Endothelial cell of umbilical vein (primary cell): ENCODE measurements at regions not wholly inside any gene's neighbourhood (a gene's known extent, or its start where the extent isn't known, plus 50 kb on each side); places are given as distances from the start of the nearest gene placed in this dataset.

Experiments used
- BruUV-seq: library from RNA; stranded (reverse); fragments of 400-500 nt; replicated peaks from 2 replicates; lab custom pipeline; 2021; lab: Mats Ljungman, UMichigan
- CTCF ChIA-PET: fragments of 300-600, 350-600 bp; sonication (Branson Sonifier 250); formaldehyde crosslinking; loops from one replicate; lab custom pipeline; 2021; ENCODE audit warnings: antibody characterized with exemption, inconsistent platforms; lab: Charles Lee
- POLR2A ChIA-PET: fragments of 300-600, 350-600 bp; sonication (Branson Sonifier 250); formaldehyde crosslinking; loops from one replicate; lab custom pipeline; 2021; ENCODE audit warnings: antibody characterized with exemption, inconsistent platforms; lab: Charles Lee
- DNase-seq: peaks from one replicate; pipeline ENCODE4 v3.0.0-alpha.2; 2011; ENCODE audit warnings: low read depth, low spot score
- FAIRE-seq: peaks from 2 replicates; lab custom pipeline; 2011; peaks lifted over from hg19 to GRCh38; lab: Jason Lieb, UNC
- H2AFZ ChIP-seq: 2 replicates; pipeline ENCODE4 v1.6.0; 2012; ENCODE audit warnings: low read depth, low read length, control low read depth, inconsistent platforms
- H3K27ac ChIP-seq: 2 replicates; pipeline ENCODE4 v1.5.1; 2011; ENCODE audit warnings: low read depth, mild to moderate bottlenecking, control low read depth, low read length, moderate library complexity; ENCODE audit not compliant: insufficient read depth
- H3K27me3 ChIP-seq, 2 experiments: 2 replicates each; pipeline versions ENCODE4 v1.6.0 to v1.6.1; 2011; ENCODE audit warnings: low read length in 2 of 2, mixed read lengths in 1 of 2; ENCODE audit not compliant: control insufficient read depth in 2 of 2, insufficient read depth in 2 of 2
- H3K36me3 ChIP-seq, 2 experiments: 2 replicates in 1 of 2; 3 replicates in 1 of 2; pipeline ENCODE4 v1.5.1; 2011; ENCODE audit warnings: low read length in 2 of 2, mild to moderate bottlenecking in 1 of 2, moderate library complexity in 1 of 2; ENCODE audit not compliant: control insufficient read depth in 2 of 2, insufficient read depth in 2 of 2; ENCODE audit errors: extremely low read depth in 1 of 2
- H3K4me1 ChIP-seq: 3 replicates; pipeline ENCODE4 v1.5.1; 2011; ENCODE audit warnings: mild to moderate bottlenecking, low read length; ENCODE audit not compliant: control insufficient read depth, insufficient read depth; ENCODE audit errors: extremely low read depth
- H3K4me2 ChIP-seq: 2 replicates; pipeline ENCODE4 v1.6.1; 2011; ENCODE audit warnings: low read length, control low read depth, mixed read lengths; ENCODE audit not compliant: insufficient read depth
- H3K4me3 ChIP-seq, 3 experiments: fragments of 200-600 bp in 1 of 3; sonication (generic), shearing (Covaris generic) in 1 of 3; replicated peaks in 1 of 3; 2 replicates each; pipeline ENCODE4 v1.5.1; 2011 to 2016; ENCODE audit warnings: control low read depth in 3 of 3, low read length in 3 of 3, mild to moderate bottlenecking in 2 of 3, inconsistent platforms in 1 of 3, low read depth in 1 of 3, moderate library complexity in 1 of 3; ENCODE audit not compliant: insufficient read depth in 1 of 3
- H3K79me2 ChIP-seq: 2 replicates; pipeline ENCODE4 v1.6.0; 2012; ENCODE audit warnings: low read length, inconsistent platforms; ENCODE audit not compliant: control insufficient read depth, insufficient read depth
- H3K9ac ChIP-seq: replicated peaks from 2 replicates; pipeline ENCODE3; 2011; ENCODE audit warnings: low read length, control low read depth; ENCODE audit not compliant: insufficient read depth; ENCODE audit errors: extremely low read depth
- H3K9me1 ChIP-seq: replicated peaks from 3 replicates; pipeline ENCODE4 v1.6.0; 2011; ENCODE audit warnings: mild to moderate bottlenecking, low read length; ENCODE audit not compliant: control insufficient read depth, insufficient read depth; ENCODE audit errors: extremely low read depth
- H3K9me3 ChIP-seq: replicated peaks from 2 replicates; pipeline ENCODE4 v1.5.1; 2012; ENCODE audit warnings: low read length, inconsistent platforms; ENCODE audit not compliant: control insufficient read depth, insufficient read depth
- H4K20me1 ChIP-seq: replicated peaks from 2 replicates; pipeline ENCODE3; 2011; ENCODE audit warnings: mild to moderate bottlenecking, low read length; ENCODE audit not compliant: control insufficient read depth, insufficient read depth; ENCODE audit errors: extremely low read depth
- EZH2 ChIP-seq: IDR thresholded peaks from 2 replicates; pipeline ENCODE4 v1.6.1; 2012; ENCODE audit warnings: borderline replicate concordance, low read depth, mild to moderate bottlenecking, moderate library complexity, low read length, inconsistent platforms; ENCODE audit not compliant: severe bottlenecking
- FOS ChIP-seq: IDR thresholded peaks from 2 replicates; pipeline ENCODE4 v1.6.1; 2011; ENCODE audit warnings: mild to moderate bottlenecking, low read length, moderate library complexity, borderline replicate concordance; ENCODE audit not compliant: insufficient read depth
- GATA2 ChIP-seq: IDR thresholded peaks from 2 replicates; pipeline ENCODE4 v1.7.0; 2011; ENCODE audit warnings: low read depth, mild to moderate bottlenecking, moderate library complexity, mixed read lengths, low read length; ENCODE audit not compliant: insufficient read length, insufficient read depth
- JUN ChIP-seq: IDR thresholded peaks from 2 replicates; pipeline ENCODE4 v1.6.1; 2011; ENCODE audit warnings: borderline replicate concordance, low read depth; ENCODE audit not compliant: insufficient read length, insufficient read depth
- MYC ChIP-seq: IDR thresholded peaks from one replicate; pipeline ENCODE4 v1.6.1; 2011; ENCODE audit warnings: mild to moderate bottlenecking, low read depth, low read length
- POLR2A ChIP-seq: IDR thresholded peaks from 2 replicates; pipeline ENCODE4 v1.6.1; 2012; ENCODE audit warnings: low read depth, mild to moderate bottlenecking, control low read depth, low read length
- POLR2AphosphoS5 ChIP-seq: IDR thresholded peaks from 2 replicates; pipeline ENCODE4 v1.6.1; 2012; ENCODE audit warnings: low read depth, mild to moderate bottlenecking, control low read depth, low read length, moderate library complexity; ENCODE audit not compliant: insufficient read depth
- dilution Hi-C: fragments of 300-500 bp; cut with MboI; formaldehyde crosslinking; loops from one replicate; pipeline ENCODE4 v1.15.0; 2019; ENCODE audit warnings: low sequenced_read_pairs; ENCODE audit not compliant: extremely low pct_ligation_motif_present
- intact Hi-C: fragments of 100-400 bp; cut with micrococcal nuclease; formaldehyde crosslinking; loops from one replicate; pipeline ENCODE4 v1.10.0; 2022
- TF ChIP-seq, protein P1 (sequence below): IDR thresholded peaks from 2 replicates; pipeline ENCODE4 v1.6.1; 2011; ENCODE audit not compliant: insufficient read depth, insufficient read length
- TF ChIP-seq, protein P2 (sequence below), 2 donors: IDR thresholded peaks; 1 replicate in 1 of 2; 2 replicates in 1 of 2; pipeline ENCODE4 v1.5.1; 2011; ENCODE audit warnings: low read length in 2 of 2, mild to moderate bottlenecking in 2 of 2, moderate library complexity in 2 of 2, control low read depth in 1 of 2, inconsistent platforms in 1 of 2, low read depth in 1 of 2; ENCODE audit not compliant: insufficient read depth in 1 of 2; ENCODE audit errors: extremely low read depth in 1 of 2

DNA sequence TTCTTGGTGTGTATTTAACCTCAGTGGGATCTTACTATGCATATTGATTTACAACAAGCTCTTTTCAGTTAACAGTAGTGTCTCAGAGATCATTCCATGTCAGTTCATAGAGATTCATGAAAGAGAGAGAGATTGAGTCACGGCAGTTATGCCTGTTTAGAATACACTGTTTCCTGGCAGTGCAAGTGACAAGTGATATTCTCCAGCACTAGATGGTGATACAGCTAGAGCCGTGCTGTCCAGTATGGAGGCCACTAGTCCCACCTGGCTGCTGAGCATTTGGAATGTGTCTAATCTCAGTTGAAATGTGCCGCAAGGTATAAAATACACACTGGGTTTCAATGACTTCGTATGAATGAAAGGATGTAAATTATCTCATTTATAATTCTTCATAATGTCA is 184.4 kb downstream of the SUDS3 start:
- Histone ChIP-seq H3K27ac (no peak overlapping the region), H3K27me3 (no peaks in the 10 kb centered on the region), H3K9me1 (no peaks in the 10 kb centered on the region), H2AFZ (no peak overlapping the region), H3K9ac (no peak overlapping the region), H3K4me1 (no peaks in the 10 kb centered on the region), H4K20me1 (no peaks in the 10 kb centered on the region), H3K9me3 (no peaks in the 10 kb centered on the region), H3K4me3 (no peak overlapping the region), H3K79me2 (no peaks in the 10 kb centered on the region), H3K36me3 (no peaks in the 10 kb centered on the region), H3K4me2 (no peak overlapping the region)
- FAIRE-seq (no peak), DNase-seq (no peak)
- TF ChIP-seq GATA2 (no peak), MYC (no peak), FOS (no peak), JUN (no peak), POLR2A (no peak), POLR2AphosphoS5 (no peak), EZH2 (no peak)
- TF ChIP-seq, protein P1, sequence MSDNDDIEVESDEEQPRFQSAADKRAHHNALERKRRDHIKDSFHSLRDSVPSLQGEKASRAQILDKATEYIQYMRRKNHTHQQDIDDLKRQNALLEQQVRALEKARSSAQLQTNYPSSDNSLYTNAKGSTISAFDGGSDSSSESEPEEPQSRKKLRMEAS: no peak
- TF ChIP-seq, protein P2, sequence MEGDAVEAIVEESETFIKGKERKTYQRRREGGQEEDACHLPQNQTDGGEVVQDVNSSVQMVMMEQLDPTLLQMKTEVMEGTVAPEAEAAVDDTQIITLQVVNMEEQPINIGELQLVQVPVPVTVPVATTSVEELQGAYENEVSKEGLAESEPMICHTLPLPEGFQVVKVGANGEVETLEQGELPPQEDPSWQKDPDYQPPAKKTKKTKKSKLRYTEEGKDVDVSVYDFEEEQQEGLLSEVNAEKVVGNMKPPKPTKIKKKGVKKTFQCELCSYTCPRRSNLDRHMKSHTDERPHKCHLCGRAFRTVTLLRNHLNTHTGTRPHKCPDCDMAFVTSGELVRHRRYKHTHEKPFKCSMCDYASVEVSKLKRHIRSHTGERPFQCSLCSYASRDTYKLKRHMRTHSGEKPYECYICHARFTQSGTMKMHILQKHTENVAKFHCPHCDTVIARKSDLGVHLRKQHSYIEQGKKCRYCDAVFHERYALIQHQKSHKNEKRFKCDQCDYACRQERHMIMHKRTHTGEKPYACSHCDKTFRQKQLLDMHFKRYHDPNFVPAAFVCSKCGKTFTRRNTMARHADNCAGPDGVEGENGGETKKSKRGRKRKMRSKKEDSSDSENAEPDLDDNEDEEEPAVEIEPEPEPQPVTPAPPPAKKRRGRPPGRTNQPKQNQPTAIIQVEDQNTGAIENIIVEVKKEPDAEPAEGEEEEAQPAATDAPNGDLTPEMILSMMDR (IDR thresholded peaks at IDR 0.05; ENCODE audit: extremely low read depth in 1 of 2, insufficient read depth in 1 of 2, low read depth in 1 of 2, low read length in 2 of 2): no peak
- intact Hi-C loops: no loop called here
- CTCF ChIA-PET: no interaction called here
- POLR2A ChIA-PET: no interaction called here
- BruUV-seq: no TSS peak
- dilution Hi-C loops: no loop called here
